ENCODE measurements at regions not wholly inside any gene's neighbourhood (a gene's known extent, or its start where the extent isn't known, plus 50 kb on each side); places are given as distances from the start of the nearest gene placed in this dataset.
"Not testable (repeated sequence)": the region's sequence is repeated elsewhere in the genome, so short reads cannot be mapped to it uniquely, and the experiment has no call there.

GRCh38 chr16:52680993-52681392 is 134.1 kb upstream of the TOX3 start:
- H3K9me3 Mint-ChIP-seq (ENCODE audit: low read depth), result no peaks in the 10 kb centered on the region
- TF ChIP-seq, protein P1, sequence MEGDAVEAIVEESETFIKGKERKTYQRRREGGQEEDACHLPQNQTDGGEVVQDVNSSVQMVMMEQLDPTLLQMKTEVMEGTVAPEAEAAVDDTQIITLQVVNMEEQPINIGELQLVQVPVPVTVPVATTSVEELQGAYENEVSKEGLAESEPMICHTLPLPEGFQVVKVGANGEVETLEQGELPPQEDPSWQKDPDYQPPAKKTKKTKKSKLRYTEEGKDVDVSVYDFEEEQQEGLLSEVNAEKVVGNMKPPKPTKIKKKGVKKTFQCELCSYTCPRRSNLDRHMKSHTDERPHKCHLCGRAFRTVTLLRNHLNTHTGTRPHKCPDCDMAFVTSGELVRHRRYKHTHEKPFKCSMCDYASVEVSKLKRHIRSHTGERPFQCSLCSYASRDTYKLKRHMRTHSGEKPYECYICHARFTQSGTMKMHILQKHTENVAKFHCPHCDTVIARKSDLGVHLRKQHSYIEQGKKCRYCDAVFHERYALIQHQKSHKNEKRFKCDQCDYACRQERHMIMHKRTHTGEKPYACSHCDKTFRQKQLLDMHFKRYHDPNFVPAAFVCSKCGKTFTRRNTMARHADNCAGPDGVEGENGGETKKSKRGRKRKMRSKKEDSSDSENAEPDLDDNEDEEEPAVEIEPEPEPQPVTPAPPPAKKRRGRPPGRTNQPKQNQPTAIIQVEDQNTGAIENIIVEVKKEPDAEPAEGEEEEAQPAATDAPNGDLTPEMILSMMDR (IDR thresholded peaks at IDR 0.05), result no peak
- no peak overlapping the region for H3K27ac Mint-ChIP-seq (ENCODE audit: unreplicated experiment)
- H3K4me1 Mint-ChIP-seq (ENCODE audit: low read depth), result no peaks in the 10 kb centered on the region
- no peaks in the 10 kb centered on the region for H3K27me3 Mint-ChIP-seq (ENCODE audit: low read depth)
- H3K4me3 Mint-ChIP-seq (ENCODE audit: unreplicated experiment), result no peak overlapping the region
- no peak for DNase-seq (ENCODE audit: low spot score)
- no peaks in the 10 kb centered on the region for H3K36me3 Mint-ChIP-seq (ENCODE audit: low read depth)

DNA sequence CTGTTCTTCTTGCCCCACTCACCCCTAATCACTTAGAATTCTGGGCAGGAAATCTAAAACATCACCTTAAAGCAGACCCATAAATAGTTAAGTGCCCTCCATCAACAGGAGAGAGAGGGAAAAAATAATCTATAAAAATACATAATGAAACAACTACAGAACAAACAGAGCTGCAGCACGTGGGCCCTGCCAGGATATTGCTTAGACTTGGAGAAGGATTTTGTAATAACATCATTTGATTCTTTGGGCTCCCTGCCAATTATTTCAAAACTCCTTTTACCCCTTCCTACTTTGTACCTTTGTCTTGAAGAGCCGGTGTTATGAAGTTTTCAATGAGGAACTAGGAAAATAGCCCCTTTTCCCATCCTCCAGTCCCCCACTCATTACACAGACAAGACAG is 130.6 kb upstream of the TOX3 start:
- no peak overlapping the region for H3K4me3 Mint-ChIP-seq (ENCODE audit: unreplicated experiment)
- H3K4me1 Mint-ChIP-seq (ENCODE audit: low read depth), result no peaks in the 10 kb centered on the region
- no peaks in the 10 kb centered on the region for H3K36me3 Mint-ChIP-seq (ENCODE audit: low read depth)
- H3K27me3 Mint-ChIP-seq (ENCODE audit: low read depth), result no peaks in the 10 kb centered on the region
- no peak for DNase-seq (ENCODE audit: low spot score)
- H3K9me3 Mint-ChIP-seq (ENCODE audit: low read depth), result no peaks in the 10 kb centered on the region
- no peak overlapping the region for H3K27ac Mint-ChIP-seq (ENCODE audit: unreplicated experiment)
- TF ChIP-seq, protein P1 (IDR thresholded peaks at IDR 0.05), result no peak

GRCh38 chr16:52676959-52677358 is 130.0 kb upstream of the TOX3 start:
- no peaks in the 10 kb centered on the region for H3K27me3 Mint-ChIP-seq (ENCODE audit: low read depth)
- TF ChIP-seq, protein P1 (IDR thresholded peaks at IDR 0.05), result no peak
- no peaks in the 10 kb centered on the region for H3K9me3 Mint-ChIP-seq (ENCODE audit: low read depth)
- no peak overlapping the region for H3K27ac Mint-ChIP-seq (ENCODE audit: unreplicated experiment)
- H3K4me1 Mint-ChIP-seq (ENCODE audit: low read depth), result no peaks in the 10 kb centered on the region
- no peak for DNase-seq (ENCODE audit: low spot score)
- H3K36me3 Mint-ChIP-seq (ENCODE audit: low read depth), result no peaks in the 10 kb centered on the region
- no peak overlapping the region for H3K4me3 Mint-ChIP-seq (ENCODE audit: unreplicated experiment)

DNA sequence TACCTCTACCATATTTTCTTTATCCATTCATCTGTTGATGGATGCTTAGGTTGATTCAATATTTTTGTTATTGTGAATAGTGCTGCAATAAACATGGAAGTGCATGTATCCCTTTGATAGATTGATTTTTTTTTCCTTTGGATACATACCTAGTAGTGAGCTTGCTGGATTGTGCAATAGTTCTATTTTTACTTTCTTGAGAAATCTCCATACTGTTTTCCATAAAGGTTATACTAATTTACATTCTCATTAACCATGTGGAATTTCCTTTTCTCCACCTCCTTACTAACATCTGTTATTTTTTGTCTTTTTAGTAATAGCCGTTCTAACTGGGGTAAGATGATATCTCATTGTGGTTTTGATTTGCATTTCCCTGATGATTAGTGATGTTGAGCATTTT is 124.6 kb upstream of the TOX3 start:
- TF ChIP-seq, protein P1 (IDR thresholded peaks at IDR 0.05), result no peak
- DNase-seq (ENCODE audit: low spot score), result no peak
- no peaks in the 10 kb centered on the region for H3K27me3 Mint-ChIP-seq (ENCODE audit: low read depth)
- H3K27ac Mint-ChIP-seq (ENCODE audit: unreplicated experiment), result no peak overlapping the region
- no peaks in the 10 kb centered on the region for H3K9me3 Mint-ChIP-seq (ENCODE audit: low read depth)
- no peaks in the 10 kb centered on the region for H3K36me3 Mint-ChIP-seq (ENCODE audit: low read depth)
- no peak overlapping the region for H3K4me3 Mint-ChIP-seq (ENCODE audit: unreplicated experiment)
- H3K4me1 Mint-ChIP-seq (ENCODE audit: low read depth), result no peaks in the 10 kb centered on the region

DNA sequence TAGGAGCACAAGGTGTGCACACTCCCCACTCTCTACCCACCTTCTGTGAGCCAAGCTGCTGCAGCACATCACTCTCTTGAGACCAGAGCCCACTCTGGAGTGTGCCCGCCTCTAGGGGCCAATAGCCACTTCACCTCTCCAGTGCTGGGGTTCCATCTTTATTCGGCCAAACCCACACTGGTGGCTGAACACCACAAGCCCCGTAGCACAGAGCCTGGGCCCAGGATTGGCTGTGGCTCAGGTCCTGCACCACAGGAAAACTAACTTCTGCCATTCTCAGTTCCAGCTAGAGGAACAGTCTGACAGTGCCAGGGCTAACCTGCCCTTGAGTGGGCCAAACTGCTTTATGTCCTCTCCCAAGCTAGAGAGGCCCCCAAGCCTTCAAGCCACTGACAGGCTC is 111.0 kb upstream of the TOX3 start:
- no peak for DNase-seq (ENCODE audit: low spot score)
- Mint-ChIP-seq H3K27me3 (ENCODE audit: low read depth) (peaks cover 3% of the 10 kb centered on the region), H3K36me3 (ENCODE audit: low read depth) (peaks cover 4% of the 10 kb centered on the region), H3K9me3 (ENCODE audit: low read depth) (peaks cover 24% of the 10 kb centered on the region), H3K4me3 (ENCODE audit: unreplicated experiment) (no peak overlapping the region), H3K27ac (ENCODE audit: unreplicated experiment) (no peak overlapping the region), H3K4me1 (ENCODE audit: low read depth) (no peaks in the 10 kb centered on the region)
- TF ChIP-seq, protein P1 (IDR thresholded peaks at IDR 0.05), result no peak

- H3K27ac Mint-ChIP-seq (ENCODE audit: unreplicated experiment); H3K4me1 Mint-ChIP-seq (ENCODE audit: low read depth); H3K4me3 Mint-ChIP-seq (ENCODE audit: unreplicated experiment); H3K27me3 Mint-ChIP-seq (ENCODE audit: low read depth); H3K36me3 Mint-ChIP-seq (ENCODE audit: low read depth); DNase-seq (ENCODE audit: low spot score): not testable (repeated sequence)
- H3K9me3 Mint-ChIP-seq (ENCODE audit: low read depth), result peaks cover 14% of the 10 kb centered on the region
Measured at GRCh38 chr16:52655916-52656315, 109.0 kb upstream of the TOX3 start.

DNA sequence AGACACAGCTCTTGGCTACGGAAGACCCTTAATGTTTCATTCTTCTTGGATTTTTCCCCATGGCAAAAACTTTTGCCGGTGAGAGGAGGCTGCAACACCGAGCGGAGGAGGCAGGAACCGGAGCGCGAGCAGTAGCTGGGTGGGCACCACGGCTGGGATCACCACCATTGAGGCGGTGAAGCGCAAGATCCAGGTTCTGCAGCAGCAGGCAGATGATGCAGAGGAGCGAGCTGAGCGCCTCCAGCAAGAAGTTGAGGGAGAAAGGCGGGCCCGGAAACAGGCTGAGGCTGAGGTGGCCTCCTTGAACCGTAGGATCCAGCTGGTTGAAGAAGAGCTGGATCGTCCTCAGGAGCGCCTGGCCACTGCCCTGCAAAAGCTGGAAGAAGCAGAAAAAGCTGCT is 108.2 kb upstream of the TOX3 start:
- H3K4me1 Mint-ChIP-seq (ENCODE audit: low read depth); H3K27me3 Mint-ChIP-seq (ENCODE audit: low read depth); H3K9me3 Mint-ChIP-seq (ENCODE audit: low read depth); H3K27ac Mint-ChIP-seq (ENCODE audit: unreplicated experiment); DNase-seq (ENCODE audit: low spot score); H3K4me3 Mint-ChIP-seq (ENCODE audit: unreplicated experiment); H3K36me3 Mint-ChIP-seq (ENCODE audit: low read depth): not testable (repeated sequence)

Measured in chondrocyte (in vitro differentiated cells).